SK-N-SH (cell line): ENCODE measurements at regions not wholly inside any gene's neighbourhood (a gene's known extent, or its start where the extent isn't known, plus 50 kb on each side); places are given as distances from the start of the nearest gene placed in this dataset.

Source experiments
- CTCF ChIA-PET: fragments of 300-600, 350-600 bp; formaldehyde crosslinking; extraction: SDS; loops from one replicate; lab custom pipeline; 2021; lab: Yijun Ruan, JAX
- POLR2A ChIA-PET: fragments of 350-600 bp; sonication (Branson Sonifier 250); formaldehyde crosslinking; extraction: SDS; loops from one replicate; lab custom pipeline; 2020; ENCODE audit warnings: antibody characterized with exemption, inconsistent platforms; lab: Yijun Ruan, JAX
- DNase-seq: peaks from one replicate; pipeline ENCODE4 v3.0.0; 2012
- H2AFZ ChIP-seq: fragments of 200-600 bp; sonication (generic); 2 replicates; pipeline ENCODE4 v1.8.1; 2016; ENCODE audit warnings: antibody characterized with exemption, mild to moderate bottlenecking, low read depth
- H3F3A ChIP-seq: fragments of 200-600 bp; sonication (generic); replicated peaks from 2 replicates; pipeline ENCODE3; 2016; ENCODE audit warnings: antibody characterized with exemption, mild to moderate bottlenecking; ENCODE audit not compliant: insufficient read depth
- H3K27ac ChIP-seq, 2 experiments: fragments of 200-500 bp in 1 of 2; fragments of 200-600 bp in 1 of 2; sonication (Bioruptor generic) in 1 of 2; sonication (generic), shearing (Covaris generic) in 1 of 2; 2 replicates each; pipeline versions ENCODE4 v1.5.1 to v1.6.1; 2014 to 2016; ENCODE audit warnings: low read depth in 2 of 2, inconsistent platforms in 1 of 2, low read length in 1 of 2, mild to moderate bottlenecking in 1 of 2, mixed read lengths in 1 of 2
- H3K27me3 ChIP-seq: fragments of 200-600 bp; sonication (generic), shearing (Covaris generic); 2 replicates; pipeline ENCODE4 v1.6.1; 2016; ENCODE audit warnings: mixed run types; ENCODE audit not compliant: insufficient read depth
- H3K36me3 ChIP-seq, 2 experiments: fragments of 200-500 bp in 1 of 2; fragments of 200-600 bp in 1 of 2; sonication (Bioruptor generic) in 1 of 2; sonication (generic) in 1 of 2; replicated peaks in 1 of 2; 2 replicates each; pipeline versions ENCODE3 to v1.5.1; 2014 to 2016; ENCODE audit warnings: low read length in 1 of 2, mild to moderate bottlenecking in 1 of 2; ENCODE audit not compliant: insufficient read depth in 2 of 2, control insufficient read depth in 1 of 2
- H3K4me1 ChIP-seq, 2 experiments: fragments of 200-500 bp in 1 of 2; fragments of 200-600 bp in 1 of 2; sonication (Bioruptor generic) in 1 of 2; sonication (generic), shearing (Covaris generic) in 1 of 2; 2 replicates each; pipeline versions ENCODE4 v1.5.1 to v1.6.1; 2014 to 2016; ENCODE audit warnings: low read depth in 1 of 2, low read length in 1 of 2, mixed run types in 1 of 2; ENCODE audit not compliant: insufficient read depth in 2 of 2, control insufficient read depth in 1 of 2
- H3K4me2 ChIP-seq: fragments of 200-600 bp; sonication (generic), shearing (Covaris generic); 2 replicates; pipeline ENCODE4 v1.6.1; 2017; ENCODE audit warnings: mixed run types
- H3K4me3 ChIP-seq, 2 experiments: fragments of 200-500 bp in 1 of 2; fragments of 200-600 bp in 1 of 2; sonication (Bioruptor generic) in 1 of 2; sonication (generic), shearing (Covaris generic) in 1 of 2; 2 replicates each; pipeline versions ENCODE4 v1.5.1 to v1.8.1; 2014 to 2016; ENCODE audit warnings: low read depth in 2 of 2, inconsistent platforms in 1 of 2, low read length in 1 of 2, mild to moderate bottlenecking in 1 of 2, mixed read lengths in 1 of 2, moderate library complexity in 1 of 2
- H3K79me2 ChIP-seq: fragments of 200-600 bp; sonication (generic); 2 replicates; pipeline ENCODE4 v1.8.1; 2017; ENCODE audit warnings: mild to moderate bottlenecking; ENCODE audit not compliant: insufficient read depth
- H3K9ac ChIP-seq: fragments of 200-600 bp; sonication (generic); 2 replicates; pipeline ENCODE4 v1.6.1; 2017; ENCODE audit warnings: mixed run types
- H3K9me2 ChIP-seq: fragments of 200-600 bp; sonication (generic); 2 replicates; pipeline ENCODE4 v1.6.1; 2017; ENCODE audit warnings: mixed run types
- H3K9me3 ChIP-seq: fragments of 200-600 bp; sonication (generic); 2 replicates; pipeline ENCODE4 v1.6.1; 2017; ENCODE audit warnings: mixed run types, mild to moderate bottlenecking, moderate library complexity
- H4K20me1 ChIP-seq: fragments of 200-600 bp; sonication (generic); 2 replicates; pipeline ENCODE4 v1.6.1; 2017; ENCODE audit warnings: mild to moderate bottlenecking, mixed run types; ENCODE audit not compliant: insufficient read depth
- EP300 ChIP-seq, 2 experiments: IDR thresholded peaks; 2 replicates each; pipeline versions ENCODE4 v1.4.0 to v1.6.1; 2012; ENCODE audit warnings: borderline replicate concordance in 1 of 2, low read depth in 1 of 2, low read length in 1 of 2
- EZH2phosphoT487 ChIP-seq: fragments of 200-600 bp; sonication (generic); IDR thresholded peaks from 2 replicates; pipeline ENCODE4 v1.6.1; 2017; ENCODE audit warnings: low read depth, mixed run types, mild to moderate bottlenecking, antibody characterized with exemption, moderate library complexity, borderline replicate concordance
- JUND ChIP-seq: IDR thresholded peaks from 2 replicates; pipeline ENCODE4 v1.4.0; 2012
- MXI1 ChIP-seq: IDR thresholded peaks from 2 replicates; pipeline ENCODE4 v1.6.1; 2012; ENCODE audit warnings: mild to moderate bottlenecking, low read depth, low read length, improper control_type of control experiment
- NFIC ChIP-seq: IDR thresholded peaks from 2 replicates; pipeline ENCODE4 v1.4.0; 2012; ENCODE audit warnings: borderline replicate concordance
- NRF1 ChIP-seq: IDR thresholded peaks from 2 replicates; pipeline ENCODE4 v1.6.1; 2012; ENCODE audit warnings: low read depth, mild to moderate bottlenecking, low read length
- RAD21 ChIP-seq: IDR thresholded peaks from 2 replicates; pipeline ENCODE4 v1.6.1; 2012; ENCODE audit warnings: mild to moderate bottlenecking, low read length
- RXRA ChIP-seq: IDR thresholded peaks from 2 replicates; pipeline ENCODE4 v1.4.0; 2012; ENCODE audit warnings: low read depth, mild to moderate bottlenecking, borderline replicate concordance
- SMC3 ChIP-seq: IDR thresholded peaks from 2 replicates; pipeline ENCODE4 v1.6.1; 2012; ENCODE audit warnings: low read depth, low read length, improper control_type of control experiment
- TAF1 ChIP-seq: IDR thresholded peaks from 2 replicates; pipeline ENCODE4 v1.6.1; 2012; ENCODE audit warnings: low read depth, mild to moderate bottlenecking, low read length, moderate library complexity, borderline replicate concordance
- WGBS: methylation state at CpG from one replicate; pipeline ENCODE4 v1.1.6; 2017; ENCODE audit warnings: low lambda C conversion rate; 5-methylcytosine and 5-hydroxymethylcytosine counted together
- TF ChIP-seq, protein P1 (sequence below): IDR thresholded peaks from 2 replicates; pipeline ENCODE4 v1.4.0; 2012; ENCODE audit warnings: low read depth, borderline replicate concordance
- TF ChIP-seq, protein P2 (sequence below): fragments of 150-350 bp; IDR thresholded peaks from 2 replicates; pipeline ENCODE4 v1.6.1; 2017; ENCODE audit warnings: antibody characterized with exemption, low read length, low read depth, borderline replicate concordance
- TF ChIP-seq, protein P3 (sequence below): fragments of 200-600 bp; sonication (generic); IDR thresholded peaks from 2 replicates; pipeline ENCODE4 v1.6.1; 2017; ENCODE audit warnings: antibody characterized with exemption, mild to moderate bottlenecking, moderate library complexity
- TF ChIP-seq, protein P4 (sequence below): IDR thresholded peaks from 2 replicates; pipeline ENCODE4 v1.4.0; 2012; ENCODE audit warnings: low read depth, borderline replicate concordance
- TF ChIP-seq, protein P5 (sequence below): IDR thresholded peaks from 2 replicates; pipeline ENCODE4 v1.4.0; 2012; ENCODE audit warnings: low read depth
- TF ChIP-seq, protein P6 (sequence below): IDR thresholded peaks from 2 replicates; pipeline ENCODE4; 2012

DNA sequence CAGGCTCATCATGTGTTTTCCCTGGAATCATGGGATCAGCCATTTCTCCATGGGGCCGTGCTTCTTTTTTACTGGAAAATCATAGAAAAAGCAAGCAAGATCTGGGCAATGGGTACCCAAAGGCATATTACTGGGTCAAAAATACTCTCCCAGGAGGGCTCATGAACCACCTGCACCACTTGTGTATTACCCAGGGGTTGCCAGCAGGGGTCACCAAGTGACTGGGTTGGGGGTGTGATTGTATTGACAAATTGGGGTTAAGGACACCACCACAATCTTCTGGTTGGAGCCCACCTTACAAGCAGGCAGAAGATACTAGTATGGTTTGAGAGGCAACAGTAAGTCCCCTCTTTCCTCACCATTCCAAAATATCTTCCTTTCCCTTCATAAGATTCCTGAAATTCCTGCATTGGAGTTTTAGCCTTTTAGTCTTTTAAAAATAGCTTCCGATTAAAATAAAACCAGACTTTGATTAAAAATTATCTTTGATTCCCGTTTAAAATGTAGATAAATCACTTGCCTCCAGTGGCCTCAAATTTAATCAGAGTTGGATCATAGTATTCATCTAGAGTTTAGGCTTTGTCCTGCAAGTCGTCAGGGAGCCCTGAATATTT lies 603.3 kb downstream of the KIF4B start:
- WGBS: 25% methylated on average over 4 of the region's 4 CpGs
- Histone ChIP-seq H3K9ac (no peak overlapping the region), H3K4me1 (no peaks in the 10 kb centered on the region), H3K79me2 (no peaks in the 10 kb centered on the region)
- CTCF ChIA-PET: interaction anchor here (0.6 to 1.5 kb wide), 9 partner anchors 9 to 1827 kb away, joined by 3 to 11 read pairs (median 4); no protein-coding TSS in a partner anchor
- TF ChIP-seq, protein P1, sequence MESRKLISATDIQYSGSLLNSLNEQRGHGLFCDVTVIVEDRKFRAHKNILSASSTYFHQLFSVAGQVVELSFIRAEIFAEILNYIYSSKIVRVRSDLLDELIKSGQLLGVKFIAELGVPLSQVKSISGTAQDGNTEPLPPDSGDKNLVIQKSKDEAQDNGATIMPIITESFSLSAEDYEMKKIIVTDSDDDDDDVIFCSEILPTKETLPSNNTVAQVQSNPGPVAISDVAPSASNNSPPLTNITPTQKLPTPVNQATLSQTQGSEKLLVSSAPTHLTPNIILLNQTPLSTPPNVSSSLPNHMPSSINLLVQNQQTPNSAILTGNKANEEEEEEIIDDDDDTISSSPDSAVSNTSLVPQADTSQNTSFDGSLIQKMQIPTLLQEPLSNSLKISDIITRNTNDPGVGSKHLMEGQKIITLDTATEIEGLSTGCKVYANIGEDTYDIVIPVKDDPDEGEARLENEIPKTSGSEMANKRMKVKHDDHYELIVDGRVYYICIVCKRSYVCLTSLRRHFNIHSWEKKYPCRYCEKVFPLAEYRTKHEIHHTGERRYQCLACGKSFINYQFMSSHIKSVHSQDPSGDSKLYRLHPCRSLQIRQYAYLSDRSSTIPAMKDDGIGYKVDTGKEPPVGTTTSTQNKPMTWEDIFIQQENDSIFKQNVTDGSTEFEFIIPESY: no peak
- TF ChIP-seq EP300 (IDR thresholded peaks at IDR 0.05; ENCODE audit: borderline replicate concordance in 1 of 2, low read depth in 1 of 2, low read length in 1 of 2): no peak
- TF ChIP-seq, protein P2, sequence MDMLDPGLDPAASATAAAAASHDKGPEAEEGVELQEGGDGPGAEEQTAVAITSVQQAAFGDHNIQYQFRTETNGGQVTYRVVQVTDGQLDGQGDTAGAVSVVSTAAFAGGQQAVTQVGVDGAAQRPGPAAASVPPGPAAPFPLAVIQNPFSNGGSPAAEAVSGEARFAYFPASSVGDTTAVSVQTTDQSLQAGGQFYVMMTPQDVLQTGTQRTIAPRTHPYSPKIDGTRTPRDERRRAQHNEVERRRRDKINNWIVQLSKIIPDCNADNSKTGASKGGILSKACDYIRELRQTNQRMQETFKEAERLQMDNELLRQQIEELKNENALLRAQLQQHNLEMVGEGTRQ: no peak
- no peak for TF ChIP-seq RXRA
- TF ChIP-seq SMC3: peak; percentile 49; the same call in 1 of the 2 replicates
- TF ChIP-seq, protein P3, sequence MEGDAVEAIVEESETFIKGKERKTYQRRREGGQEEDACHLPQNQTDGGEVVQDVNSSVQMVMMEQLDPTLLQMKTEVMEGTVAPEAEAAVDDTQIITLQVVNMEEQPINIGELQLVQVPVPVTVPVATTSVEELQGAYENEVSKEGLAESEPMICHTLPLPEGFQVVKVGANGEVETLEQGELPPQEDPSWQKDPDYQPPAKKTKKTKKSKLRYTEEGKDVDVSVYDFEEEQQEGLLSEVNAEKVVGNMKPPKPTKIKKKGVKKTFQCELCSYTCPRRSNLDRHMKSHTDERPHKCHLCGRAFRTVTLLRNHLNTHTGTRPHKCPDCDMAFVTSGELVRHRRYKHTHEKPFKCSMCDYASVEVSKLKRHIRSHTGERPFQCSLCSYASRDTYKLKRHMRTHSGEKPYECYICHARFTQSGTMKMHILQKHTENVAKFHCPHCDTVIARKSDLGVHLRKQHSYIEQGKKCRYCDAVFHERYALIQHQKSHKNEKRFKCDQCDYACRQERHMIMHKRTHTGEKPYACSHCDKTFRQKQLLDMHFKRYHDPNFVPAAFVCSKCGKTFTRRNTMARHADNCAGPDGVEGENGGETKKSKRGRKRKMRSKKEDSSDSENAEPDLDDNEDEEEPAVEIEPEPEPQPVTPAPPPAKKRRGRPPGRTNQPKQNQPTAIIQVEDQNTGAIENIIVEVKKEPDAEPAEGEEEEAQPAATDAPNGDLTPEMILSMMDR: peak; percentile 57
- TF ChIP-seq MXI1: no peak
- TF ChIP-seq RAD21: peak; percentile 85
- TF ChIP-seq, all 33 proteins: peak for 3
- DNase-seq: peak; percentile 65
- Histone ChIP-seq H3K4me3 (no peak overlapping the region), H3F3A (no peaks in the 10 kb centered on the region), H3K9me2 (no peaks in the 10 kb centered on the region), H3K27ac (no peak overlapping the region), H3K27me3 (no peaks in the 10 kb centered on the region), H2AFZ (no peak overlapping the region), H3K4me2 (no peak overlapping the region), H3K36me3 (no peaks in the 10 kb centered on the region), H3K9me3 (no peaks in the 10 kb centered on the region), H4K20me1 (no peaks in the 10 kb centered on the region)
- POLR2A ChIA-PET: no interaction called here

DNA sequence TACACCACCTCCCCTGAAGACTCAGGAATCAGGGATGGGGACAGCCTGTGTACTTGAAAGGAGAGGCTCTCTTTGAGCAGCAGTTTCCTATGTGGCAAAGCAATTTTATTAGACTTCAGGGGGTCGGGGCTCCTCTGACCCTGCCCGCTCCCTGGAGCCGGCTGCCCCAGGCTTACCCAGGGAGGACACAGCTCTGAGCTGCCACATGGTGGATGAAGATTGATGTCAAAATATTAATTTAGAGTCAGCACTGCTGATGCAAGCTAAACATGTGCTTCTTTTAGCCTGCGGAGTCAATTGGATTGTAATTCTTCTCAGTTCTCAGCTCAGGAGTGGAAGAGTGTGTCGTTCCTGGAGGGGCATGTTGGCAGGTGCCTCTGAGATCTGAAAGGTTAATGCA lies 606.1 kb downstream of the KIF4B start:
- ChIA-PET POLR2A (no interaction called here), CTCF (no interaction called here)
- Histone ChIP-seq H3K27me3 (no peaks in the 10 kb centered on the region), H3K4me1 (no peaks in the 10 kb centered on the region), H3K9me3 (no peaks in the 10 kb centered on the region), H2AFZ (no peak overlapping the region), H3K4me2 (no peak overlapping the region), H3K4me3 (no peak overlapping the region), H3K36me3 (no peaks in the 10 kb centered on the region), H4K20me1 (no peaks in the 10 kb centered on the region), H3K27ac (no peak overlapping the region), H3K9ac (no peak overlapping the region), H3K9me2 (no peaks in the 10 kb centered on the region), H3F3A (no peaks in the 10 kb centered on the region), H3K79me2 (no peaks in the 10 kb centered on the region)
- 19% methylated on average over 5 of the region's 5 CpGs for WGBS
- DNase-seq: no peak
- TF ChIP-seq TAF1 (no peak), NFIC (no peak), EZH2phosphoT487 (no peak), NRF1 (no peak), JUND (no peak)
- TF ChIP-seq, protein P4, sequence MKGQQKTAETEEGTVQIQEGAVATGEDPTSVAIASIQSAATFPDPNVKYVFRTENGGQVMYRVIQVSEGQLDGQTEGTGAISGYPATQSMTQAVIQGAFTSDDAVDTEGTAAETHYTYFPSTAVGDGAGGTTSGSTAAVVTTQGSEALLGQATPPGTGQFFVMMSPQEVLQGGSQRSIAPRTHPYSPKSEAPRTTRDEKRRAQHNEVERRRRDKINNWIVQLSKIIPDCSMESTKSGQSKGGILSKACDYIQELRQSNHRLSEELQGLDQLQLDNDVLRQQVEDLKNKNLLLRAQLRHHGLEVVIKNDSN: no peak
- TF ChIP-seq, protein P5, sequence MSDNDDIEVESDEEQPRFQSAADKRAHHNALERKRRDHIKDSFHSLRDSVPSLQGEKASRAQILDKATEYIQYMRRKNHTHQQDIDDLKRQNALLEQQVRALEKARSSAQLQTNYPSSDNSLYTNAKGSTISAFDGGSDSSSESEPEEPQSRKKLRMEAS: no peak
- TF ChIP-seq, protein P6, sequence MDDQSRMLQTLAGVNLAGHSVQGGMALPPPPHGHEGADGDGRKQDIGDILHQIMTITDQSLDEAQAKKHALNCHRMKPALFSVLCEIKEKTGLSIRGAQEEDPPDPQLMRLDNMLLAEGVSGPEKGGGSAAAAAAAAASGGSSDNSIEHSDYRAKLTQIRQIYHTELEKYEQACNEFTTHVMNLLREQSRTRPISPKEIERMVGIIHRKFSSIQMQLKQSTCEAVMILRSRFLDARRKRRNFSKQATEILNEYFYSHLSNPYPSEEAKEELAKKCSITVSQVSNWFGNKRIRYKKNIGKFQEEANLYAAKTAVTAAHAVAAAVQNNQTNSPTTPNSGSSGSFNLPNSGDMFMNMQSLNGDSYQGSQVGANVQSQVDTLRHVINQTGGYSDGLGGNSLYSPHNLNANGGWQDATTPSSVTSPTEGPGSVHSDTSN: no peak
